DMS79 (cell line): ENCODE measurements at regions not wholly inside any gene's neighbourhood (a gene's known extent, or its start where the extent isn't known, plus 50 kb on each side); places are given as distances from the start of the nearest gene placed in this dataset.
"Not testable (repeated sequence)": the region's sequence is repeated elsewhere in the genome, so short reads cannot be mapped to it uniquely, and the experiment has no call there.

ENCODE experiments used
- DNase-seq: peaks from one replicate; lab custom pipeline; 2025; lab: John Stamatoyannopoulos, UW

DNA sequence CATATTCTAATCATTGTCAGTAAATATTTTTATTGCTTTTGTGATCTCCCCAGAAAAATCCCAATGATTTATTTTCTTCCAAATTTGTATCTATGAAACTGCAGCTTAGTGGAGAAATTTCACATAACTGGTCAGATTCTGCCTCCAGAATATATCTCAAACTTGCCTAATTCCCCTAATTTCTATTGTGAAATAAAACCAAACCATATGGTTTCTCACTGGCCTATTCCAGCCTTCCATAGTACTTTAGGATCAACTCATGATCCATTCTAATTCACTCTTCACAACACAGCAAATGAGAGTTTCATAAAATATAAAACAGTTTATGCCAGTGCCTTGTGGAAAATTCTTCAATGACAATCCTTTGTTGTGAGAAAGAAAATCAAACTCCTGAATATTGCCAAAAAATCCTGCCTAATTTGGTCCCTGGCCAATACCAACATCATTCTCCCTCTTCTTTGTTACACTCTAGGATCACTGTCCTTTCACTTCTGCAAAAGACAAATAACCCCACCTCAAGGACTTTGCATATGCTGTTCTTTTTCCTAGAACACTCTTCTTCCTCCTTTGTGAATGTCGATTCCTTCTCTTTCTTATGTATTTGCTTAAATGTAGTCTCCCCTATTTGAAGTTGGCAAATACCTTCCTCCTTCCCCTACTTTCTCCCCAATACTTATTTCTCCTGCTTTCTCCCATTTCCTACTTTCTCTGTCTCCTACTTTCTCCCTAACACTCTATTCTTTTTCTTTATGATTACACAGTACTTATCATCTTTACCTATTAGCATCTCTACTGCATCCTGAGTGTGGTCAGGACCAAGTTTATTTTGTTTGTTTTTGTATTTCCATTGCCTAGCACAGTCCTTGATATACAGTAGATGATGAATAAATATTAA, 587.5 kb downstream of the RFPL4B start:
- no peak for DNase-seq

DNA sequence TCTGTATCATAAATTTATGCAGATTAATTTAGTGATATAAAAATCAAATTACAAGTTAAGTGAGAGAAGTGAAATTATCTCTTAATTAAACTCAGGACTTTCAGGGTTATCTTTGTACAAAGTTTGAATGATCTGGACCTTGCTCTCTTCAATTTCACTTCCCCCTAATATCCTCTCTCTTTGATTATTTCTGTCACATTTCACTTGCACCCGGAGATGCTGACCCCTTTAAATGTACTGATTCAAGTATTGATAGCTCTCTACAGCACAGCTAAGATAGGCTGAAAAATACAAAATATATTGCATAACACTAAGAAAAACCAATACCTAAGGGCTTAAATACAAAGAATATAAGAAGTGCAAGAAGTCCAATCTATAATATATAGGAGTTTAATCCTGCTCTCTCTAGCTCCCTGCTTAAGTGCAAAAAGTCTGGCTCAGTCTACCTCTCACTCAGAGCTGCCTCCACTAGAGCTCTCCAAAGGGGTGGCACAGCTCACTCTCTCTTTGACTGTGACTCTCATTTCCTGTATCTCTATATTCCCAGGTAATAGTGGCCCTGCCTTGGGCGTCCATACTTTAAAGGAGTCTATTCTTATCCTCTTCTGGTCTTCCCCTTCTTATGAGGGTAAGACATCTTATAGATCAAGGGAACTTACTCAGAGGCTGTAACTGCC, 588.4 kb downstream of the RFPL4B start:
- no peak for DNase-seq

DNA sequence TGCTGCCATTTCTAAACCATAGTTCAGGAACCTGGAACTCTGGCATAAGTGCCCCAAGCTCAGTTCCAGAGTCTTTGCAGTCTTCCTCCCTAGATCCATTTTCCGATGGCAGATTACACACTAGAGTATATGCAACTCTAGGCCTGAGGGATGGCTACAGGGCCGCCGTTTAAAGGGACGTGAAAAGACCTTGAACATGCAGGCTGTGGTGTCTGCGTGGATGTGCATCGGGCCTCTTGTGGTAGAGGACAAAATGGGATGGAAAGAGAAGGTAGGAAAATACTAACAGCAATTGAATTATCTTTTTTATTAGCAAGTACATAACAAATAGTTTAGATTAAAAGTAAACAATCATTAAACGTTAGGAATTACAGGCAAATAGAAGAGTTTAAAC, 588.9 kb downstream of the RFPL4B start:
- DNase-seq = no peak

DNA sequence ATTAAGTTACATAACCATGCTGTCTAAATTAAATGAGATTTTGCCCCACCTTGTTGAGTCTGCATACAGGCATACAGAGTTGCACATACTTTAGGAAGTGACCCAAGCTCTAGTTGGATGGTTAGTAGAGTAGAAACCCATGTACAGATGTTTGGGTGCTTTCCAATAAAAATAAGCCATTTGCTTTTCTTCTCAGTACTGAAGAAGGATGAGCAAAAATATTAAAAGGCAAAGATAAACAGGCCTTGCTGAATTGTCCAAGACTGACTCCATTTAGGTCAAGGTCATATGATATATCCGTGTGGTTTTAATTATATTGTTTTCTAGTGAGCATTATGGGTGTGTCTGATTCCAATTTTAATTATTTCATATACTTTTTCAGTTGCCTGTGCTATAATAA, 589.4 kb downstream of the RFPL4B start:
- no peak for DNase-seq

DNA sequence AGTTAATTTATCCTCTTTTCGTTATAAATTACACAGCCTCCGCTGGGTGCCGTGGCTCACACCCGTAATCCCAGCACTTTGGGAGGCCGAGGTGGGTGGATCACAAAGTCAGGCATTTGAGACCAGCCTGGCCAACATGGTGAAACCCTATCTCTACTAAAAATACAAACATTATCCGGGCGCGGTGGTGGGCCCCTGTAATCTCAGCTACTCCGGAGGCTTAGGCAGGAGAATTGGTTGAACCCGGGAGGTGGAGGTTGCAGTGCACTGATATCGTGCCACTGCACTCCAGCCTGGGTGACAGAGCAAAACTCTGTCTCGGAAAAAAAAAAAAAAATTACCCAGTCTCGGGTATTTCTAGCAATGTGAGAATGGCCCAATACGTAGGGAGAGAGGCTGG, 590.6 kb downstream of the RFPL4B start:
- not testable (repeated sequence) for DNase-seq

DNA sequence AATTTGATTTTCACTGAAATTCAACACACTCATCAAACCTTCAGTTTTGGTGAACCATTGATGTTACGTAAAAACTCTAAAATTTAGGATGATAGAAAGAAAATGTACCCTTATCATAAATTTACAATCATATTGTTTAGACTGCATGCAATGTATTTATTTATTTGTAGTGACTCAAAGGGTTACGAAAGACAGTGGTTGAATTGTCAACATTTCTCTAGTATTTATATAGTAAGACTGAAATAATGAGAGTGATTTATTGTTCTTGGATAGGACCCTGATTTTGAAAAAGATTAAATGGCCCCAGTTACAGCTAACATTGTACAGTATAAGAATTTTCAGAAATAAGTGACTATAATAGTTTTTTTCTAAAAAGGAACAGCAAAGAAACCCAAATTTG, 591.5 kb downstream of the RFPL4B start:
- DNase-seq = no peak

DNA sequence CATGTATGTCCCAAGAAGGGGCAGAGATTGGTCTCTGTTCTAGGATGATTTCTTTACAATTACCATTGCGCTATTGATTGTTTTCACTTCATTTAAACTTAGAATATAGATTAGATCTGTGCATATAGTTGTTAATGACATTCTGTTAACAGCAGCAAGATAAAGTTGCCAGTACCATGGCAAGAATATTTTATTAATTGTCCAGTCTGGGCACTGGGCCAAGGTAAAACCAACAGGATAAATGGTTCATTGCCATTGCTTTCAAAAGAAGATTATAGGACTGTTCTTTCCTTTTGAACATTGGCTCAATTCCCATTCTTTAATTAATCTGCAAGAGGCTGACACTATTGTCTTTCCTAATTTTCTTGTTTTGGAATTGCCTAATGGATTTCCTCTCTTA, 592.4 kb downstream of the RFPL4B start:
- DNase-seq = peak; percentile 83

DNA sequence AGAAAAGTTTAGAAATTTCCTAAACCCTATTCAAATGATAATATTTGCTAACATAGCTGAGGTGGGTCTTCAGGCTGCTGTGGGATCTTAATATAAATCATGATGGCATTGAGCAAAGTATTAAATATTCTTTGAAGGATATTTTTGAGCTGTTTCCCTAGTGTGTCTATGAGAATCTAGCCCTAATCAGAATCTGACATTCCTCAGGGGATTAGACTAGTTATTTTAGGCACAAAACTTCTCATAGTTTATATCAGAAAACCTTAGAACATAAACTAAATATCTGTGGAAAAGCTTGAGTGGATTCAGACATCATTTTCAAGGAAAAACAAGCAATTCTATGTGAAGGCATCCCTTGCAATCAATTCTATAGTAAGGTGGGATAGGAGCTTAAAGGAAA, 594.5 kb downstream of the RFPL4B start:
- DNase-seq = no peak

DNA sequence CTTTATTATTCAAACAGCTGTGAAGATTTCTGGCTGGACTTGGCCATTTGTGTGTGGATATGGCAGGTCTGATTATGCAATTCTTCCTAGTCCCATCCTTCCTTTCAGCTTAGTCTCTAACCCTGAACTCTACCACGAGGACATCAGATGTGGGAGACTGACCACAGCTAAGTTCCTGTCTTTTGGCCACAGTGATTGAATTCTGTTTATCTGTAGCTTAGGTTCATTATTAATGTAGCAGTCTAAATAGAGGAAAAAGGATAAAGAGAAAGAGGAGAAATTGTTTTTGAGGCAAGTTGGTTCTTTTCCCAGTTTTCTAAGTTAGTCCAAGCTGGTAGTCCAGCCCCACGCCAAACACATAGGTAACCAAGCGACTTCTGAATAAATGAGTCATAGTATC, 598.9 kb downstream of the RFPL4B start:
- DNase-seq = no peak

DNA sequence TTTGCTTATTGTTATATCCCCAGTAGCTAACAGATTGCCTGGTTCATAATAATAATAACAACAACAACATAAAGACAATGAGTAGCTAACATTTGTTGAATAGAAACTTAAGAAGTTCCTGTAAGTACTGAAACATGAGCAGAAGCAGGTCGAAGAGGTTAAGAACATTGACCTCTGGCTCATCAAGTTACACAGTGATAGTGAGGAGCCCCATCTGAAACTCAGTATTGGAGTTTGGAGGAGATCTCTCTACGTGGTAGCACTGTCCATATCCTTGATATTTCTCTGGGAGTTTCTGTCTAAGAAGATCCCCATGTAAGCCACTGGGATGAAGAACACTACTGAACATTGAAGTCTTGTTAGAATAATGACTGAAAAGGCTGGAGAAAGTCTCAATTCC, 600.4 kb downstream of the RFPL4B start:
- DNase-seq = no peak

DNA sequence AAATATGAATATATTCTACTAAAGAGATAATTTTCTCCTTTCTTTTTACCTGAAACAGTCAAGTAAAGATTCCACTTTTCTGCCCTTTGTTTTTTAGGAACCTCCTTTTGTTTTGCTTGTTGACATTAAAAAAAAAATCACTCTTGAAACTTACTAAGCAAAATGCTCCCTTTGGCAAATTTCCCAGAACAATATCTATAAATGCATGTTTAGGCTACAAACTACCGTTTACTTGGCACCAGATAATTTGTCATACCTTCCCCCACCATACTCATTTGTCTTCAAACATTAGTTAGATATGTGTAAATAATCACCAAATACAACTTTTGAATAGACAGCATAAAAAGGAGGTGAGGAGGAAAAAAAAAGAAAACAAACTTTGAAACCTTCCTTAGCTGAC, 604.7 kb downstream of the RFPL4B start:
- peak; percentile 71 for DNase-seq

DNA sequence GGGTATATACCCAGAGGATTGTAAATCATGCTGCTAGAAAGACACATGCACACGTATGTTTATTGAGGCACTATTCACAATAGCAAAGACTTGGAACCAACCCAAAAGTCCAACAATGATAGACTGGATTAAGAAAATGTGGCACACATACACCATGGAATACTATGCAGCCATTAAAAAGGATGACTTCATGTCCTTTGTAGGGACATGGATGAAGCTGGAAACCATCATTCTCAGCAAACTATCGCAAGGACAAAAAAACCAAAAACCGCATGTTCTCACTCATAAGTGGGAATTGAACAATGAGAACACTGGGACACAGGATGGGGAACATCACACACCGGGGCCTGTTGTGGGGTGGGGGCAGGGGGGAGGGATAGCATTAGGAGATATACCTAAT, 608.6 kb downstream of the RFPL4B start:
- DNase-seq = not testable (repeated sequence)

DNA sequence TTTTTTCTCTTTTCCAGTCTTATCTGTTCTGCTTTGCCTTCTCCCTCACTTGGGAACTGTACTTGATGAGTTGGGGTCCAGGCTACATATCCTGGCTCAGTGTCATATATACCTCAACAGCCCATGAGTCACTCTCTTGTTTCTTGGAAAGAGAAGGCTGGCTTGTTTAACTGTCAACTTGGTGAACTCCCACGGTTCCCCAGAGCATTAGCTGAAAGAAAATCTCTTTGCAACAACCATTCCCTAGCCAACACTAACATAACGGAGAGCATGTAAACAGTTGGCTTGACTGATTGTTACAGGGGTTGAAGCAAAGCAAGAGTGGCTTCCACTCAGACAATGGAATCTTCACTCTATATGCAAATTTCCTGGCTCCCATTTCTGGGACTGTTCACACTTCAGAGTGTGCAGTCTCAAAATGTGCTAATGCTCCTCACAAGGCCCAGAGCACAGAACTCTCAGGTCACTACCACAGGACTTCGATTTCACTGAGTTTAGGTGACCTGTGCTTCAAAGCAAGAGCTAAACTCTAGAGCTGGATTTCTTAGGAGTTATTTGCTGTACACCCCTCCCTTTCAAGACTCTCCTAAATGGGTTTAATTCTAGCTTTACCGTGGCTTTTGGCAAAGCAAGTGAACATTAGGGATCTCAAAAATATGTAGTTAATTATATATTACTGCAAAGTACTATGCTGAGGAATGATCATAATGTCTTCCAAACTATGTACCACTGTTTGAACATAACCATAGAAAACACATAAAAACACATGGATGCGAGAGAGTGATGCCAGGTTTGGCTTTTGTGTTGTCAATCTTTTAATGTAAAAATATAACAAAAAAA, 609.8 kb downstream of the RFPL4B start:
- DNase-seq = no peak

DNA sequence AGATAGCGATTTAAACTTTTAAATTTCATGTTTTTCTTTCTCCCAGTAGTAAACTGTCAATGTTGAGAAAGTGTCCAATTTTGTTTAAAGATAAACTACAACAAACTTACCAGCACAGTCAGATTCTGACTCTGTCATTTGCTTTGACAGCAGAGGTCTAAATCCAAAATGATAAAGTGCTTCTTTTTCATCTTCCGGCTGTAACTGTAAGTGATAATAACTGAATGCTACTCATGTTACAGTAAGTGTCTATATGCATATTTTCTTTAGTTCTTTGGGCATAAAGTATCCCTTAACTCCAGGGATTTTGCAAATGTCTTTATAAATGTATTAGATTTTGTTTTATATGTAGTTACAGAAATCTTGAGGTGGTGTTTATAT, 610.4 kb downstream of the RFPL4B start:
- no peak for DNase-seq

DNA sequence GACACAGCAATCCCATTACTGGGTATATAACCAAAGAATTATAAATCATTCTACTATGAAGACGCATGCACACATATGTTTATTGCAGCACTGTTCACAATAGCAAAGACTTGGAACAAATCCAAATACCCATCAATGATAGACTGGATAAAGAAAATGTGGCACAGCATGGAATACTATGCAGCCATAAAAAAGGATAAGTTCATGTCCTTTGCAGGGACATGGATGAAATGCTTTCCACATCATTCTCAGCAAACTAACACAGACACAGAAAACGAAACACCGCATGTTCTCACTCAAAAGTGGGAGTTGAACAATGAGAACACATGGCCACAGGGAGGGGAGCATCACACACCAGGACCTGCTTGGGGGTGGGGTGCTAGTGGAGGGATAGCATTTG, 613.0 kb downstream of the RFPL4B start:
- not testable (repeated sequence) for DNase-seq

DNA sequence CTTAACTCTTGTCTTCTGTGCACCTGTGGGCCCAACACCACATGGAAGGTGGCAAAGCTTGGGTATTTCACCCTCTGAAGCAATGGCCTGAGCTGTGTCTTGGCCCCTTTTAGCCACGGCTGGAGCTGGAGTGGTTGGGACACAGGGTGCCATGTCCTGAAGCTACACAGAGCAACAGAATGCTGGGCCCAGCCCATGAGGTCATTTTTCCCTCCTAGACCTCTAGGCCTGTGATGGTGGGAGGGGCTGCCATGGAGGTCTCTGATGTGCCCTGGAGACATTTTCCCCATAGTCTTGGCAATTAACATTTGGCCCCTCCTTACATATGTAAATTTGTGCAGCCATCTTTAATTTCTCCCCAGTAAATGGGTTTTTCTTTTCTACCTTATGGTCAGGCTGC, 620.8 kb downstream of the RFPL4B start:
- no peak for DNase-seq

DNA sequence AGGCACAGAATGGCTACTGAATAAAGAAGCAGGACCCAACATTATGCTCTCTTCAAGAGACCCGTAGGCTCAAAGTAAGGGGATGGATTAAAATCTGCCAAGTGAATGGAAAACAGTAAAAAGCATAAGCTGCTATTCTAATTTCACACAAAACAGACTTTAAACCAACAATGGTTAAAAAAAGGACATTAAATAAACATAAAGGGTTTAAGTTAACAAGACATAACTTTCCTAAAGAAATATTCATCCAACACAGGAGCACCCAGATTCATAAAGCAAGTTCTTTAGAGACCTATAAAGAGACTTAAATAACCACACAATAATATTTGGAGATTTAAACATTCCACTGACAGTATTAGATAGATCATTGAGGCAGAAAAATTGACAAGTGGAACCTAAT, 624.5 kb downstream of the RFPL4B start:
- DNase-seq = no peak

DNA sequence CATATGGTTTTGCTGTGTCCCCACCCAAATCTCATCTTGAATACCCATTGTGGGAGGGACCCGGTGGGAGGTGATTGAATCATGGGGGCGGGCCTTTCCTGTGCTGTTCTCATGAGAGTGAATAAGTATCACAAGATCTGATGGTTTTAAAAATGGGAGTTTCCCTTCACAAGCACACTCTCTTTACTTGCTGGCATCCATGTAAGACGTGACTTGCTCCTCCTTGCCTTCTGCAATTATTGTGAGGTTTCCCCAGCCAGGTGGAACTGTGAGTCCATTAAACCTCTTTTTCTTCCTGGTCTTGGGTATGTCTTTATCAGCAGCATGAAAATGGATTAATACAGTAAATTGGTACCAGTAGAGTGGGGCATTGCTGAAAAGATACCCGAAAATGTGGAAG, 627.8 kb downstream of the RFPL4B start:
- not testable (repeated sequence) for DNase-seq

DNA sequence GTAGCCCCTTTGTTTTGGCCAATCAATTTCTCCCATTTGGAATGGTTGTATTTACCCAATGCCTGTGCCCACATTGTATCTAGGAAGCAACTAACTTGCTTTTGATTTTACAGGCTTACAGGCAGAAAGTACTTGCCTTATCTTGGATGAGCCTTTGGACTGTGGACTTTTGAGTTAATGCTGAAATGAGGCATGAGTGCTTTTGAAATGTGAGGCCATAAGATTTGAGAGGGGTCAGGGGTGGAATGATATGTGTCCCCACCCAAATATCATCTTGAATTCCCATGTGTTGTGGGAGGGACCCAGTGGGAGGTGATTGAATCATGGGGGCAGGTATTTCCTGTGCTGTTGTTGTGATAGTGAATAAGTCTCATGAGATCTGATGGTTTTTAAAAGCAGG, 629.4 kb downstream of the RFPL4B start:
- not testable (repeated sequence) for DNase-seq

DNA sequence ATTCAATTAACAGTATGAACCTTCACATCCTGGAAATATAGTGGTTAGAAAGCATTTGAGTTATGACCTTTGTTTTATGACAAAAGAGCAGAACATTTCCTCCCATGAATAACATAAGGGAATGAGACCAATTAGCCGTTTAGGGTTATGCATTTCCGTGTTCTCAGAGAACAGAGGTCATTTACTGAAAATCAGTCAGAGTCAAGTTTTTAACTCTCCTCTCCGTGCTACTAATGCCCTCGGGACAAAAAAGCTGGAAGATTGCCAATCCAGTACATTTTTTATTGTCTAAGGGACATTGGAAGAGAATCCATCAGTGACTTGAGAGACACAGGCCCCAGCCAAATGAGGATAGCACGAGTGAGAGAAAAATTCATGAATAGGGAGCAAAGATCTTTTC, 632.7 kb downstream of the RFPL4B start:
- DNase-seq = peak; percentile 8

DNA sequence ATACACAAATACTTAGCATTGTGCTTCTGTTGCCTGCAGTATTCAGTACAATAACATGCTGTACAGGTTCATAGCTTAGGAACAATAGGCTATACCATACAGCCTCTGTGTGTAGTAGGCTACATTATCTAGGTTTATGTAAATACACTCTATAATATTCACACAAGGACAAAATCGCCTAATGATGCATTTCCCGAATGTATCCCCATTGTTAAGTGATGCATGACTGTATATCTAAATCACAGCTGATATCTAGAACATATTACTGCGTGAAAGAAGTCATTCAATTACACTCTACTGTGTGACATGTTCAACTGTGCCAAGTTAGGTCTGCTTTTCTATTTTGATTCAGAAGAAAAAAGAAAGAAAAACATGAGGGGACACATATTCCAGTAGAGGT, 633.5 kb downstream of the RFPL4B start:
- no peak for DNase-seq

DNA sequence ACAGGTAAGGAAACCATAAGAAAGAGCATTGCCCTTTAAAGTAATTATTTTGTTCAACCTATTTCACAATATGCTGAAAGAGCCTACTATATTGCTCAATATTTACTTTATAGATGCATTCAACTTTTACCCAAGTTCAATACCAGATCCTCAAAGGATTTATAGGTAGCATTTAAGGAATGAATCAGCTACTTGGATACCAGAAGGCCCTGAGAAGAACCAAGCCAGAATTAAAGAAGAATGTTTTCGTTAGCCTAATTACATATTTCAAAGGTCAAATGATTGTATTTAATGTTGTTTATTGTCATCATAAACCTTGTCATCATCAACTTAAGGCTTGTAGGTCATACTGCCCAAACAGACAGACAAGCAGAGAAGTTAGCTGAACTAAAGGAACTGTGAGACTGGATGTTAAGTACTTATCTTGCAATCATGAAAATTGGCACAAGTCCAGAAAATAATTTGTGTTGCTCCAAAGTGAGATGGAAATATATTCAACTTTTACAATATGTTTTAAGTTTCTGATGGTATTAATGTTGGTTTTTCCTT, 636.7 kb downstream of the RFPL4B start:
- no peak for DNase-seq
